MM.1S (cell line): ENCODE measurements at regions not wholly inside any gene's neighbourhood (a gene's known extent, or its start where the extent isn't known, plus 50 kb on each side); places are given as distances from the start of the nearest gene placed in this dataset.

Experiments used
- EZH2 ChIP-seq: fragments of 300-600 bp; sonication (generic); optimal IDR thresholded peaks from 2 replicates; pipeline ENCODE3; 2017; ENCODE audit warnings: low read depth, mild to moderate bottlenecking, antibody characterized with exemption, low read length, mixed read lengths
- TF ChIP-seq, protein P1 (sequence below): fragments of 300-600 bp; sonication (generic); IDR thresholded peaks from 2 replicates; pipeline ENCODE4 v1.5.1; 2016; ENCODE audit warnings: antibody characterized with exemption, low read length, mixed read lengths

DNA sequence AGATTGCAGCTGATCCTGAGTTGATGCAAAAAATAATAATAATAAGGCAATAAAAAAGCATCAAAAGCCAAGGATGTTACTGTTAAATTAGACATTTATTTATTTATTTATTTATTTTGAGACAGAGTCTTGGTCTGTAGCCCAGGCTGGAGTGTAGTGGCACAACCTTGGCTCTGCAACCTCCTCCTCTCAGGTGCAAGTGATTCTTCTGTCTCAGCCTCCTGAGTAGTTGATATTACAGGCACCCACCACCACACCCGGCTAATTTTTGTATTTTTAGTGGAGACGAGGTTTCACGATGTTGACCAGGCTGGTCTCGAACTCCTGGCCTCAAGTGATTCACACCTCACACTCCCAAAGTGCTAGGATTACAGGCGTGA, 465.5 kb upstream of the NRP1 start:
- TF ChIP-seq, protein P1, sequence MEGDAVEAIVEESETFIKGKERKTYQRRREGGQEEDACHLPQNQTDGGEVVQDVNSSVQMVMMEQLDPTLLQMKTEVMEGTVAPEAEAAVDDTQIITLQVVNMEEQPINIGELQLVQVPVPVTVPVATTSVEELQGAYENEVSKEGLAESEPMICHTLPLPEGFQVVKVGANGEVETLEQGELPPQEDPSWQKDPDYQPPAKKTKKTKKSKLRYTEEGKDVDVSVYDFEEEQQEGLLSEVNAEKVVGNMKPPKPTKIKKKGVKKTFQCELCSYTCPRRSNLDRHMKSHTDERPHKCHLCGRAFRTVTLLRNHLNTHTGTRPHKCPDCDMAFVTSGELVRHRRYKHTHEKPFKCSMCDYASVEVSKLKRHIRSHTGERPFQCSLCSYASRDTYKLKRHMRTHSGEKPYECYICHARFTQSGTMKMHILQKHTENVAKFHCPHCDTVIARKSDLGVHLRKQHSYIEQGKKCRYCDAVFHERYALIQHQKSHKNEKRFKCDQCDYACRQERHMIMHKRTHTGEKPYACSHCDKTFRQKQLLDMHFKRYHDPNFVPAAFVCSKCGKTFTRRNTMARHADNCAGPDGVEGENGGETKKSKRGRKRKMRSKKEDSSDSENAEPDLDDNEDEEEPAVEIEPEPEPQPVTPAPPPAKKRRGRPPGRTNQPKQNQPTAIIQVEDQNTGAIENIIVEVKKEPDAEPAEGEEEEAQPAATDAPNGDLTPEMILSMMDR = no peak
- TF ChIP-seq EZH2 = no peak
